GM19238 (cell line): ENCODE measurements at regions not wholly inside any gene's neighbourhood (a gene's known extent, or its start where the extent isn't known, plus 50 kb on each side); places are given as distances from the start of the nearest gene placed in this dataset.

ENCODE experiments used
- DNase-seq: peaks from one replicate; pipeline ENCODE4 v3.0.0; 2011; ENCODE audit warnings: low spot score; ENCODE audit not compliant: insufficient read length

- no peak for DNase-seq
Measured at GRCh38 chr1:221797506-221797905, 55.6 kb upstream of the DUSP10 start.

DNA sequence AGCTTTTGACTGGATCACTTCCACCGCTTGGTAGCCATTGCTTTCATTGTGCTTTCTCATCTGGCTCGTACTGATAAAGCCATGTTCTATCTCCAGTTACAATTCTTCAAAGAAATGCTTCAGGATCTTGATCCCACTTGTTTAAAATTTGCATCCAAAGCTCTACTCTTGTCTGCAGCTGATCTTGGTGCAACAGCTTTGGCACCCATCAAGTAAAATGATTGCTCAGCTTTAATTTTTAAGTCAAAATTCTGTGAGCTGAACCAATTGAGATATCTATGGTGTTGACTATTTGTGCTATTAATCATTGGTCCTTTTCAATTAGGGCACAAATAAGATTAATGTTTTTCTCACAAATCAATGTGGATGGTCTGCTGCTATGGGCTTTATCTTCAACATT, 54.8 kb upstream of the DUSP10 start:
- no peak for DNase-seq

DNA sequence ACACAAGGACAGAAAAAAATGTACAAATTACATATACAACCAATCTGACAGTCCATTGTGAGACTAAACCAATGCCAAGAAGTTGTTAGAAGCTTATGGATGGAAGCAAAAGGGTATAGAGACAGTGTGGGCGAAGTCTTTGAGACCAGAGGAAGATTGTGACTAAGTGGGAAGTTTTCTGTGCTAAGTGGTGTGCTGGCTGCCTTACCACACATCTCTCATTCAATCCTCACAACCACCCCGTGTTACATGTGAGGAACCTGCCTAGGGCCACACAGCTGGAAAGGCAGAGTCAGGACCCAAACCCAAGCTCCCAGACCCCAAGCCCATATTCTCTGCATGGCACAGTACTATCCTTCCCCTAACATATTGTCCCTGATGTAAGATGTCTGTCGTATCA, 53.5 kb upstream of the DUSP10 start:
- DNase-seq, result no peak

DNA sequence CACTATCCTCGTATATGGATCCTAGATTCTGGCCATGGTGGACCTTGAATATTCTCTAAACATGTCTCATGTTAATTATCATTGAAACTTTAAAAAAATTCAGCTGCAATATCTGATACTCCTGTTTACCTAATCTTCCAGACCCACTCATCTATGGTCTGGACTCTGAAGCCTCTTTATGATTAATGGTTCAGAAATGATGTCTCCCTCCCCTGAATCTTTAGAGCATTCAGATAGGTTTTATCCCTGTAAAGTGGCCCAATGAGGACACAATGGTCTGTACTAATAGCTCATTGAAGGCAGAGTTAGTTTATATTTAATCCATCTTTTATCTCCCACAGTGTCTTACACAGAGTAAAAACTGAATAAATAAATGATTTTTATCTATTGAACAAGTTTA, 53.0 kb upstream of the DUSP10 start:
- DNase-seq, result no peak

DNA sequence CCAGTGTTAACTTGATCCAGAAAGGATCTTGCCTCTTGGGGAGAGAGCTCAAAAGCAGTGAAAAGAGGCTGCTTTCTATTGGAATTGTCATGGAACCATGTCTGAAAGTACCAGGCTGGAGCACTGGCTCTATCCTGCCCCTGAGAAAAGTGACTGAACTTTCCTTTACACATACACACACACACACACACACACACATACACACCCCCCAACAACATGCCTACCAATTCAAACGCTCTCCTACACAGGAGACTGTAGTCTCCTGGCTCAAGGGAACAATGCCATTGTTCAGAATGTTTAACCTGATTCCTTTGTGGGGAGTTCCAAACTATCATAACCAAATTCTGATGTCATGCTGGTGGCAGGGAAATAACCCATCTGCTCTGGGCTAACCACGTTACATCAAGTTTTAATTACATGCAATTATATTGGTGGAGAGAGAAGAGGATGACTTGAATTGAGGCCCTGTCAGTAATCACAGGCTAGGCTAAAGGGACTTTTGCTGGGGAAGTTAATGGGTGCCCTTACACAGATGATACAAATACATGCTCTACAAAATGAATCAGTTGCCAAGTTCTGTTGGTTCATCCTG, 52.3 kb upstream of the DUSP10 start:
- no peak for DNase-seq

DNA sequence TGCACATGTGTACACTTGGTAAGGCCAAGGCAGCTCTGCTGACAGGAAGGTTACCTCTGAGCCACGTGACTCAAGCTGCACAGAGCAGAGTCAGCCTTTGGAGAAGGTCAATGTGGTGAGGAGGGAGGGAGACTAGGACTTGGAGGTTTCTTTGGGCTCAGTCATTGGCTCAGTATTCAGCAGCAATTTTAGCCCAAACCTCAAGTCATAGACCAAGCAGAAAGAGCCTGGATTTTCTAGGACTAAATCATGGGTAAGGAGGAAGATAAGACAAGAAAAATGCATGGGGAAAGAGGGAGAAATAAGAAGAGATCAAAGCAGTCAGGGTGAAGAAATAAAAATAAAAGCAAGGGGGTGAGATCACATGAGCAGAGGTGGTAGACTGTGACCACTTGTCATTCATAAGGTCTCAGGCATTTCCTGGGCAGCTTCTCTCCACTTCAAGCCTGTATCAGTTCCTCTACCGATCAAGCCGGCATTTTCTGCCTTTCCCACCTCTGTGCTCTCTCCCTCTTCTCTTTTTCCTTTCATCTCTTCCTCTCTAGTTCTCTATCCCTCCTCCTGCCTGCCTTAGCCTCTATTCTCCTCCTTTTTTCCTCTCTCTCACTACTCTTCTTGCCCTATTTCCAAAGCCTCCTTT, 51.7 kb upstream of the DUSP10 start:
- no peak for DNase-seq

DNA sequence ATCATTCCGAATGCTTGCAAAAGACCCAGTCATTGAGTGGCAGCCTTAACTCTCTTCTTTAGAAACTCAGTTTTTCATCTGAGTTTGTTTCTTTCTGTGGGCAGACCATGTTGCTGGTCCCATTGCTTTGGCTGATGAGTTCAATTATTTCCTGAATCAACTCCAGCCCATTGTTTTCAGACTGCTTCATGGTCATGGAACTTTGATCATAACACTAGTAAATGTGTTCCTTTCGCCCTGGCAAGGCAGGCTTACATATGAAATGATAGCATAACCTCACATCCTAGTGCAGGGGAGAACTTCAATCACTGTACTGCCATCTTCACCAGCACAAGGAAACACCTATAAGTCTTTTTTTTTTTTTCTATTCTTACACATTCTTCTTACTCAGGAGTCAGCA, 50.0 kb upstream of the DUSP10 start:
- DNase-seq, result no peak
